GM12878 (cell line): ENCODE measurements at regions not wholly inside any gene's neighbourhood (a gene's known extent, or its start where the extent isn't known, plus 50 kb on each side); places are given as distances from the start of the nearest gene placed in this dataset.

Experiments used
- ATAC-seq: fragments of 200-7000 bp; cut with Tn5 transposase; 3 replicates; pipeline ENCODE4 v1.9.1; 2020; ENCODE audit warnings: mild to moderate bottlenecking, moderate library complexity
- BruUV-seq: library from RNA; stranded (reverse); fragments of 400-500 nt; replicated peaks from 2 replicates; lab custom pipeline; 2021; lab: Mats Ljungman, UMichigan
- CTCF ChIA-PET: fragments of 300-600 bp; sonication (Branson Sonifier 250); formaldehyde crosslinking; extraction: SDS; loops from one replicate; lab custom pipeline; 2021; ENCODE audit warnings: inconsistent platforms; lab: Yijun Ruan, JAX
- POLR2A ChIA-PET: fragments of 350-600 bp; formaldehyde crosslinking; extraction: SDS; loops from one replicate; lab custom pipeline; 2021; ENCODE audit warnings: inconsistent platforms; lab: Charles Lee
- RAD21 ChIA-PET: fragments of 300-600 bp; sonication (Branson Sonifier 250); formaldehyde crosslinking; loops from one replicate; lab custom pipeline; 2023; ENCODE audit warnings: antibody characterized with exemption; ENCODE audit not compliant: unreplicated experiment; lab: Charles Lee
- SMC1A ChIA-PET: fragments of 300-600 bp; sonication (Branson Sonifier 250); formaldehyde crosslinking; loops from one replicate; lab custom pipeline; 2023; ENCODE audit not compliant: unreplicated experiment, uncharacterized antibody; lab: Charles Lee
- DNase-seq: peaks from one replicate; pipeline ENCODE4 v3.0.0-alpha.2; 2011; ENCODE audit warnings: low read depth, low spot score
- FAIRE-seq: peaks from 3 replicates; lab custom pipeline; 2011; peaks lifted over from hg19 to GRCh38; lab: Jason Lieb, UNC
- H2AFZ ChIP-seq: 2 replicates; pipeline ENCODE4 v1.6.0; 2011; ENCODE audit warnings: low read depth, low read length, control low read depth; ENCODE audit not compliant: control insufficient read depth
- H3K27ac ChIP-seq: 2 replicates; pipeline ENCODE4 v1.5.1; 2011; ENCODE audit warnings: control low read depth; ENCODE audit not compliant: control insufficient read depth, insufficient read depth
- H3K27me3 ChIP-seq, 2 experiments: replicated peaks in 1 of 2; 2 replicates each; pipeline versions ENCODE4 v1.6.0 to v1.6.1; 2011; ENCODE audit warnings: low read length in 1 of 2; ENCODE audit not compliant: control insufficient read depth in 2 of 2, insufficient read depth in 2 of 2
- H3K36me3 ChIP-seq, 2 experiments: 2 replicates each; pipeline ENCODE4 v1.5.1; 2011; ENCODE audit warnings: low read length in 1 of 2; ENCODE audit not compliant: control insufficient read depth in 2 of 2, insufficient read depth in 2 of 2
- H3K4me1 ChIP-seq: 2 replicates; pipeline ENCODE4 v1.6.1; 2011; ENCODE audit warnings: mild to moderate bottlenecking, low read length, moderate library complexity, mixed read lengths; ENCODE audit not compliant: control insufficient read depth, insufficient read depth
- H3K4me2 ChIP-seq: 2 replicates; pipeline ENCODE4 v1.6.0; 2011; ENCODE audit warnings: control low read depth; ENCODE audit not compliant: control insufficient read depth, insufficient read depth
- H3K4me3 ChIP-seq: fragments of 200-600 bp; sonication (generic); 2 replicates; pipeline ENCODE4 v1.5.1; 2016
- H3K79me2 ChIP-seq: 2 replicates; pipeline ENCODE4 v1.6.0; 2011; ENCODE audit warnings: low read length; ENCODE audit not compliant: control insufficient read depth, insufficient read depth
- H3K9ac ChIP-seq: 2 replicates; pipeline ENCODE4 v1.8.0; 2011; ENCODE audit warnings: low read length, control low read depth, mixed read lengths; ENCODE audit not compliant: control insufficient read depth, insufficient read depth
- H3K9me3 ChIP-seq: replicated peaks from 3 replicates; pipeline ENCODE4 v1.5.1; 2011; ENCODE audit warnings: mild to moderate bottlenecking, low read length; ENCODE audit not compliant: control insufficient read depth, insufficient read depth
- H4K20me1 ChIP-seq: 2 replicates; pipeline ENCODE4 v1.6.0; 2011; ENCODE audit not compliant: control insufficient read depth, insufficient read depth
- CHD4 ChIP-seq: fragments of 200-600 bp; sonication (generic); IDR thresholded peaks from 2 replicates; pipeline ENCODE4 v1.6.1; 2016; ENCODE audit warnings: mild to moderate bottlenecking
- CREB1 ChIP-seq: IDR thresholded peaks from 2 replicates; pipeline ENCODE4 v1.6.1; 2012; ENCODE audit warnings: low read depth, mild to moderate bottlenecking, inconsistent platforms
- DPF2 ChIP-seq: fragments of 450-650 bp; IDR thresholded peaks from 2 replicates; pipeline ENCODE4 v1.6.1; 2017; ENCODE audit warnings: mild to moderate bottlenecking
- FOXM1 ChIP-seq: IDR thresholded peaks from 2 replicates; pipeline ENCODE4 v1.6.1; 2012; ENCODE audit warnings: low read depth, mild to moderate bottlenecking, inconsistent platforms, low read length, moderate library complexity
- NR2C2 ChIP-seq: IDR thresholded peaks from 2 replicates; pipeline ENCODE4 v1.6.1; 2011; ENCODE audit warnings: borderline replicate concordance, low read depth; ENCODE audit not compliant: control insufficient read depth, insufficient read length
- RB1 ChIP-seq: fragments of 450-650 bp; formaldehyde crosslinking; IDR thresholded peaks from 2 replicates; pipeline ENCODE4 v1.6.1; 2017; ENCODE audit warnings: mild to moderate bottlenecking, borderline replicate concordance
- SRF ChIP-seq, 2 experiments: IDR thresholded peaks; 2 replicates each; pipeline ENCODE4 v1.6.1; 2011; ENCODE audit warnings: low read depth in 2 of 2, low read length in 2 of 2, mild to moderate bottlenecking in 1 of 2, moderate library complexity in 1 of 2
- TAF1 ChIP-seq: IDR thresholded peaks from 2 replicates; pipeline ENCODE4 v1.6.1; 2011; ENCODE audit warnings: mild to moderate bottlenecking, low read depth, low read length, borderline replicate concordance
- TARDBP ChIP-seq: IDR thresholded peaks from 2 replicates; pipeline ENCODE4 v1.6.1; 2016; ENCODE audit warnings: borderline replicate concordance
- WRNIP1 ChIP-seq: IDR thresholded peaks from 2 replicates; pipeline ENCODE4 v1.6.1; 2011; ENCODE audit warnings: low read depth, low read length, improper control_type of control experiment, borderline replicate concordance
- ZNF217 ChIP-seq: fragments of 450-650 bp; IDR thresholded peaks from 2 replicates; pipeline ENCODE4 v1.6.1; 2017; ENCODE audit warnings: antibody characterized with exemption, mild to moderate bottlenecking
- ZNF384 ChIP-seq: IDR thresholded peaks from 2 replicates; pipeline ENCODE4 v1.6.1; 2012; ENCODE audit warnings: low read depth, mild to moderate bottlenecking, low read length, improper control_type of control experiment, borderline replicate concordance
- WGBS: methylation state at CpG from one replicate; pipeline ENCODE4 v1.1.6; 2016; ENCODE audit warnings: low lambda C conversion rate; ENCODE audit not compliant: insufficient replicate concordance, insufficient coverage; ENCODE audit errors: missing lambda C conversion rate; 5-methylcytosine and 5-hydroxymethylcytosine counted together
- in situ Hi-C: fragments of 300-500 bp; cut with MboI; formaldehyde crosslinking; loops from 9 replicates; pipeline ENCODE4 v1.14.3; 2018; ENCODE audit warnings: mixed read lengths
- intact Hi-C: fragments of 100-400 bp; cut with micrococcal nuclease; formaldehyde crosslinking; loops from one replicate; pipeline ENCODE4 v1.14.2; 2022; ENCODE audit not compliant: unreplicated experiment
- TF ChIP-seq, protein P1 (sequence below): fragments of 450-650 bp; IDR thresholded peaks from 2 replicates; pipeline ENCODE4 v1.6.1; 2017; ENCODE audit warnings: mild to moderate bottlenecking
- TF ChIP-seq, protein P2 (sequence below): fragments of 450-650 bp; IDR thresholded peaks from 2 replicates; pipeline ENCODE4 v1.6.1; 2017; ENCODE audit warnings: borderline replicate concordance
- TF ChIP-seq, protein P3 (sequence below): IDR thresholded peaks from 2 replicates; pipeline ENCODE4 v1.6.1; 2011; ENCODE audit warnings: low read depth, mild to moderate bottlenecking, low read length, moderate library complexity, borderline replicate concordance; ENCODE audit errors: extremely low read depth
- TF ChIP-seq, protein P4 (sequence below): fragments of 450-650 bp; IDR thresholded peaks from 2 replicates; pipeline ENCODE4 v1.6.1; 2017; ENCODE audit warnings: mild to moderate bottlenecking, moderate library complexity

DNA sequence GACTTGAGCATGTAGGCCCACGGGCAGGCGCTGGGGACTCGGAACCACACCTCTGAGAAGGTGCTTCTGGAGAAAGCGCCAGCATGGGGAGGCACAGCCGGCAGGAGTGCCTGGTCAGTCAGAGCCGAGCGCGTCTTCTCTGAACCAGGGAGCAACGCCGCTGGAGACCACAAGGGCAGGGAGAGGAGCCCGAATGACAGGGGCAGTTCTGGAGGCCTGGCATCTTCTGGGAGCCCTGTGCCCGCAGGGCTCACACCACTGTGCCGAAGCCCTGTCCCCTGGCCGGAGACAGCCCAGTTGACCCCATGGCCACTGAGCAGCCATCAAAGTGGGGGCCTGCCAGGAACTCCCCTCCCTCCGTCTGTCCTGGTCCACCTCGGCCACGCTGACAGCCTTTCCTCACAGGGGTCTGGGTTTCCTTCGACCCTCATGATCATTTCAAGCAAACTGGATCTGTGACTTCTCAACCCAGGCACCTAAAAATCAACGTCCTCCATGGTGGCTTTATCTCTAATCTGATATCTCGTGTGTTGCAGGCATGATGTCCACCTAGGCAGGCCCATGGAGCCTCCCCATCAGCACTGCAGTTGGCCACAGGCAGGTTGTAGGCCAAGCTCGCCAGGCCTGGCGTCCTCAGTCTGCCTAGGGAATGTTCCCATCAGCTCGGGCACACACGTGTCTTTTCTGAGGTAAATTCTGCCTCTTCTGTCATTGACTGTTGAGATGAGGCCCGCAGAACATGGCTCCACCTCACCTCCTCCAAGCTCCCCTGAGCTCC is 299.3 kb upstream of the RTL1 start (continued):
- no peak for TF ChIP-seq ZNF217
- no peak for TF ChIP-seq CHD4
- TF ChIP-seq CREB1 = no peak
- no peak for TF ChIP-seq FOXM1

DNA sequence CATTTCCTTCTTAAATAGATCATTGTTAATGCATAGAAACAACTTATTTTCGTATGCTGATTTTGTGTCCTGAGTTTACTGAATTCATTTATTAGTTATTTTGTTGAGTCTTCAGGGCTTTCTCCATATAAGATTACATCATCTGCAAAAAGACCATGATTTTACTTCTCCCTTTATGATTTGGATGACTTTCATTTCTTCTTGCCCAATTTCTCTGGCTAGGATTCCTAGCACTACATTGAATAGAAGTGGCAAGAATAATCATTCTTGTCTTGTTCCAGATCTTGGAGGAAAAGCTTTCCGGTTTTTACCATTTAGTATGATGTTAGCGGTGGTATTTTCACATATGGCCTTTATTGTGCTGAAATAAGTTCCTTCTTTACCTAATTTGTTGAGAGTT is 303.0 kb upstream of the RTL1 start:
- POLR2A ChIA-PET = no interaction called here
- in situ Hi-C loops = no loop called here
- Histone ChIP-seq H3K27me3 (no peaks in the 10 kb centered on the region), H3K4me2 (no peak overlapping the region), H3K4me3 (no peak overlapping the region), H3K79me2 (no peaks in the 10 kb centered on the region), H3K9ac (no peak overlapping the region), H3K36me3 (no peaks in the 10 kb centered on the region), H4K20me1 (no peaks in the 10 kb centered on the region), H2AFZ (no peak overlapping the region), H3K9me3 (no peaks in the 10 kb centered on the region; the same call in 2 of the 3 replicates), H3K4me1 (no peaks in the 10 kb centered on the region), H3K27ac (no peak overlapping the region)
- DNase-seq (no peak), ATAC-seq (no peak), FAIRE-seq (no peak)
- RAD21 ChIA-PET = no interaction called here
- SMC1A ChIA-PET = no interaction called here
- intact Hi-C loops = no loop called here
- no TSS peak for BruUV-seq
- CTCF ChIA-PET = interaction anchor here (0.6 kb wide), 1 partner anchor 44 kb away, joined by 3 read pairs; no protein-coding TSS in a partner anchor
- WGBS = 30% methylated on average over 3 of the region's 3 CpGs
- no peak for TF ChIP-seq ZNF384
- TF ChIP-seq TARDBP = no peak
- TF ChIP-seq, protein P1, sequence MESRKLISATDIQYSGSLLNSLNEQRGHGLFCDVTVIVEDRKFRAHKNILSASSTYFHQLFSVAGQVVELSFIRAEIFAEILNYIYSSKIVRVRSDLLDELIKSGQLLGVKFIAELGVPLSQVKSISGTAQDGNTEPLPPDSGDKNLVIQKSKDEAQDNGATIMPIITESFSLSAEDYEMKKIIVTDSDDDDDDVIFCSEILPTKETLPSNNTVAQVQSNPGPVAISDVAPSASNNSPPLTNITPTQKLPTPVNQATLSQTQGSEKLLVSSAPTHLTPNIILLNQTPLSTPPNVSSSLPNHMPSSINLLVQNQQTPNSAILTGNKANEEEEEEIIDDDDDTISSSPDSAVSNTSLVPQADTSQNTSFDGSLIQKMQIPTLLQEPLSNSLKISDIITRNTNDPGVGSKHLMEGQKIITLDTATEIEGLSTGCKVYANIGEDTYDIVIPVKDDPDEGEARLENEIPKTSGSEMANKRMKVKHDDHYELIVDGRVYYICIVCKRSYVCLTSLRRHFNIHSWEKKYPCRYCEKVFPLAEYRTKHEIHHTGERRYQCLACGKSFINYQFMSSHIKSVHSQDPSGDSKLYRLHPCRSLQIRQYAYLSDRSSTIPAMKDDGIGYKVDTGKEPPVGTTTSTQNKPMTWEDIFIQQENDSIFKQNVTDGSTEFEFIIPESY = no peak
- TF ChIP-seq TAF1 = no peak
- TF ChIP-seq, protein P2, sequence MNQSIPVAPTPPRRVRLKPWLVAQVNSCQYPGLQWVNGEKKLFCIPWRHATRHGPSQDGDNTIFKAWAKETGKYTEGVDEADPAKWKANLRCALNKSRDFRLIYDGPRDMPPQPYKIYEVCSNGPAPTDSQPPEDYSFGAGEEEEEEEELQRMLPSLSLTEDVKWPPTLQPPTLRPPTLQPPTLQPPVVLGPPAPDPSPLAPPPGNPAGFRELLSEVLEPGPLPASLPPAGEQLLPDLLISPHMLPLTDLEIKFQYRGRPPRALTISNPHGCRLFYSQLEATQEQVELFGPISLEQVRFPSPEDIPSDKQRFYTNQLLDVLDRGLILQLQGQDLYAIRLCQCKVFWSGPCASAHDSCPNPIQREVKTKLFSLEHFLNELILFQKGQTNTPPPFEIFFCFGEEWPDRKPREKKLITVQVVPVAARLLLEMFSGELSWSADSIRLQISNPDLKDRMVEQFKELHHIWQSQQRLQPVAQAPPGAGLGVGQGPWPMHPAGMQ = no peak
- no peak for TF ChIP-seq RB1
- TF ChIP-seq, protein P3, sequence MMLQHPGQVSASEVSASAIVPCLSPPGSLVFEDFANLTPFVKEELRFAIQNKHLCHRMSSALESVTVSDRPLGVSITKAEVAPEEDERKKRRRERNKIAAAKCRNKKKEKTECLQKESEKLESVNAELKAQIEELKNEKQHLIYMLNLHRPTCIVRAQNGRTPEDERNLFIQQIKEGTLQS = no peak
- no peak for TF ChIP-seq WRNIP1
- no peak for TF ChIP-seq NR2C2
- TF ChIP-seq, protein P4, sequence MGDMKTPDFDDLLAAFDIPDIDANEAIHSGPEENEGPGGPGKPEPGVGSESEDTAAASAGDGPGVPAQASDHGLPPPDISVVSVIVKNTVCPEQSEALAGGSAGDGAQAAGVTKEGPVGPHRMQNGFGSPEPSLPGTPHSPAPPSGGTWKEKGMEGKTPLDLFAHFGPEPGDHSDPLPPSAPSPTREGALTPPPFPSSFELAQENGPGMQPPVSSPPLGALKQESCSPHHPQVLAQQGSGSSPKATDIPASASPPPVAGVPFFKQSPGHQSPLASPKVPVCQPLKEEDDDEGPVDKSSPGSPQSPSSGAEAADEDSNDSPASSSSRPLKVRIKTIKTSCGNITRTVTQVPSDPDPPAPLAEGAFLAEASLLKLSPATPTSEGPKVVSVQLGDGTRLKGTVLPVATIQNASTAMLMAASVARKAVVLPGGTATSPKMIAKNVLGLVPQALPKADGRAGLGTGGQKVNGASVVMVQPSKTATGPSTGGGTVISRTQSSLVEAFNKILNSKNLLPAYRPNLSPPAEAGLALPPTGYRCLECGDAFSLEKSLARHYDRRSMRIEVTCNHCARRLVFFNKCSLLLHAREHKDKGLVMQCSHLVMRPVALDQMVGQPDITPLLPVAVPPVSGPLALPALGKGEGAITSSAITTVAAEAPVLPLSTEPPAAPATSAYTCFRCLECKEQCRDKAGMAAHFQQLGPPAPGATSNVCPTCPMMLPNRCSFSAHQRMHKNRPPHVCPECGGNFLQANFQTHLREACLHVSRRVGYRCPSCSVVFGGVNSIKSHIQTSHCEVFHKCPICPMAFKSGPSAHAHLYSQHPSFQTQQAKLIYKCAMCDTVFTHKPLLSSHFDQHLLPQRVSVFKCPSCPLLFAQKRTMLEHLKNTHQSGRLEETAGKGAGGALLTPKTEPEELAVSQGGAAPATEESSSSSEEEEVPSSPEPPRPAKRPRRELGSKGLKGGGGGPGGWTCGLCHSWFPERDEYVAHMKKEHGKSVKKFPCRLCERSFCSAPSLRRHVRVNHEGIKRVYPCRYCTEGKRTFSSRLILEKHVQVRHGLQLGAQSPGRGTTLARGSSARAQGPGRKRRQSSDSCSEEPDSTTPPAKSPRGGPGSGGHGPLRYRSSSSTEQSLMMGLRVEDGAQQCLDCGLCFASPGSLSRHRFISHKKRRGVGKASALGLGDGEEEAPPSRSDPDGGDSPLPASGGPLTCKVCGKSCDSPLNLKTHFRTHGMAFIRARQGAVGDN = no peak
- no peak for TF ChIP-seq DPF2
- TF ChIP-seq SRF (IDR thresholded peaks at IDR 0.05; ENCODE audit: low read depth in 2 of 2, low read length in 2 of 2) = no peak
